ENCODE measurements at regions not wholly inside any gene's neighbourhood (a gene's known extent, or its start where the extent isn't known, plus 50 kb on each side); places are given as distances from the start of the nearest gene placed in this dataset.
A peak's percentile ranks its signal among the peaks of the same experiment; 100 is the strongest.

GRCh38 chr12:98453492-98453891 lies 61.9 kb upstream of the TMPO start:
- Histone ChIP-seq H3K36me3 (no peaks in the 10 kb centered on the region), H3K9me3 (peaks cover 10% of the 10 kb centered on the region), H3K27ac (no peak overlapping the region), H3K9ac (no peak overlapping the region), H3K4me1 (no peaks in the 10 kb centered on the region), H4K20me1 (no peaks in the 10 kb centered on the region), H3K27me3 (no peaks in the 10 kb centered on the region), H3K4me3 (no peak overlapping the region), H3K4me2 (no peak overlapping the region)
- TF ChIP-seq Cebpa-rat (IDR thresholded peaks at IDR 0.05): no peak

- no peak for TF ChIP-seq Cebpa-rat (IDR thresholded peaks at IDR 0.05)
- no peak overlapping the region for H3K4me2 ChIP-seq
Observed at GRCh38 chr12:98456041-98456440, 59.3 kb upstream of the TMPO start.

GRCh38 chr12:98456576-98457573 lies 58.5 kb upstream of the TMPO start:
- Histone ChIP-seq H3K4me3 (0 out of 2 replicates have a peak overlapping the region, but pooled peaks have one; percentile 1), H3K36me3 (no peaks in the 10 kb centered on the region), H3K4me1 (no peaks in the 10 kb centered on the region), H4K20me1 (no peaks in the 10 kb centered on the region), H3K27me3 (no peaks in the 10 kb centered on the region), H3K9me3 (peaks cover 10% of the 10 kb centered on the region), H3K4me2 (no peak overlapping the region), H3K9ac (no peak overlapping the region), H3K27ac (no peak overlapping the region)
- TF ChIP-seq Cebpa-rat (IDR thresholded peaks at IDR 0.05): no peak

More at GRCh38 chr12:98456041-98456440, 59.3 kb upstream of the TMPO start:
- peaks cover 10% of the 10 kb centered on the region for H3K9me3 ChIP-seq
- H3K4me3 ChIP-seq: no peak overlapping the region
- no peaks in the 10 kb centered on the region for H3K4me1 ChIP-seq
- no peaks in the 10 kb centered on the region for H3K27me3 ChIP-seq
- H3K9ac ChIP-seq: no peak overlapping the region
- no peaks in the 10 kb centered on the region for H3K36me3 ChIP-seq
- H3K27ac ChIP-seq: no peak overlapping the region
- no peaks in the 10 kb centered on the region for H4K20me1 ChIP-seq

- H4K20me1 ChIP-seq: no peaks in the 10 kb centered on the region
- no peak overlapping the region for H3K4me3 ChIP-seq
- no peak overlapping the region for H3K27ac ChIP-seq
- H3K36me3 ChIP-seq: no peaks in the 10 kb centered on the region
- H3K9me3 ChIP-seq: no peaks in the 10 kb centered on the region
- no peaks in the 10 kb centered on the region for H3K27me3 ChIP-seq
- no peaks in the 10 kb centered on the region for H3K4me1 ChIP-seq
- H3K4me2 ChIP-seq: no peak overlapping the region
- H3K9ac ChIP-seq: no peak overlapping the region
- TF ChIP-seq Cebpa-rat (IDR thresholded peaks at IDR 0.05): no peak
Observed at GRCh38 chr12:98464190-98464589, 51.2 kb upstream of the TMPO start.

GRCh38 chr12:98465505-98465904 lies 49.9 kb upstream of the TMPO start:
- Histone ChIP-seq H3K36me3 (no peaks in the 10 kb centered on the region), H3K4me1 (no peaks in the 10 kb centered on the region), H3K27me3 (no peaks in the 10 kb centered on the region), H3K4me2 (no peak overlapping the region), H3K4me3 (no peak overlapping the region), H3K27ac (no peak overlapping the region), H4K20me1 (no peaks in the 10 kb centered on the region), H3K9ac (no peak overlapping the region), H3K9me3 (no peaks in the 10 kb centered on the region)
- TF ChIP-seq Cebpa-rat (IDR thresholded peaks at IDR 0.05): no peak

Measured in BLaER1 (cell line).